ENCODE measurements at regions not wholly inside any gene's neighbourhood (a gene's known extent, or its start where the extent isn't known, plus 50 kb on each side); places are given as distances from the start of the nearest gene placed in this dataset.

DNA sequence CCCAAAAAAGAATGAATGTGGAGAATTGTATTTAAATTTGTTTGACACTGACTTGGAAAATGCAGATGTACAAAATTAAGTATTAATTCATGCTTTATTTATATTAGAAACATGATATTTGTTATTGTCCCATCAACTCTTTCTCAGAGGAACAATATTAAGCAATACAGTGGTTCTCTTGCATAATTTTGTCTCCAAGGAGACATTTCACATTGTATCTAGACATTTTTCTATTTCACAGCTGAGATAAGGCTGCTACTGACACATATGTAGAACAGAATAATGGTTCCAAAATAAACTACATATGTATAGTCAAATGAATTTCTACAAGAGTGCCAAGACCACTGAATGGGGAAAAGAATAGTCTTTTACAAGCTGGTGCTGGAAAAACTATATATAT lies 427.9 kb upstream of the SPANXN1 start:
- DNase-seq (ENCODE audit: low read depth): no peak
- TF ChIP-seq CTCF (conservative IDR thresholded peaks at IDR 0.05; ENCODE audit: low read depth, low read length): no peak

DNA sequence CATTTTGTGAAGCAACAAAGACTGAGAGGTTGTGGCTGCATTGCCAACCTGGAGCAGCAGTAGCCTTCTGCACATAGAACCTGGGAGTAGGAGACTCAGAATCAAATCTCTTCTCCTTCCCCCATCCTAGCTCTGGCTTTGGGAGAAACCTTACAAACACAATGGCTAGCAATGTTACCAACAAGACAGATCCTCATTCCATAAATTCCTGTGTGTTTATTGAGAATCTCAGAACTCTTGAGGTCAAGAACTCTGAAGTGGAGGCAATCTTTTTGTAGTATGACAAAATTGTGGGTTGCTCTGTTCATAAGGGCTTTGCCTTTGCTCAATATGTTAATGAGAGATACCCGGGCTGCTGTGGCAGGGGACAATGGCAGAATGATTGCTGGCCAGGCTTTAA lies 406.7 kb upstream of the SPANXN1 start:
- no peak overlapping the region for H3K4me3 ChIP-seq (ENCODE audit: low read length)
- TF ChIP-seq CTCF (conservative IDR thresholded peaks at IDR 0.05; ENCODE audit: low read depth, low read length): no peak
- DNase-seq (ENCODE audit: low read depth): no peak

More for the DNA sequence above, 427.9 kb upstream of the SPANXN1 start:
- H3K4me3 ChIP-seq (ENCODE audit: low read length): no peak overlapping the region

DNA sequence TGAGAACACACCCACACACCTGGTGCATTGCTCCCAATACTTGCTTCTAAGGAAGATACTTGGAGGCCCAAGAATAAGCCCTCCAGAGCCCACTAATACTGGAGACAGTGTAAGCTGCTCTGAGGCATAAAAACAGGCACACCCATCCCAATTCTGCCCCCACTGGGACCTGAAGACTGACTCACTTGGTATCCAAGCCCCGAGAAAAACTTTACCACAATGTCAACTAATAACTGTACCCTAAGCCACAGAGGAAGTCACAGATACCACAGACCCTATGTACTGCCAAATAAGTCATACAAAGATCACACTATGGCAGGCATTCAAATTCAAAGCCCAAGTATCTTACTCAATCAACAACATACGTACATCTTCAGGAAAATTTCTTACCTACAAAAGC lies 398.2 kb upstream of the SPANXN1 start:
- no peak for TF ChIP-seq CTCF (conservative IDR thresholded peaks at IDR 0.05; ENCODE audit: low read depth, low read length)
- DNase-seq (ENCODE audit: low read depth): no peak
- no peak overlapping the region for H3K4me3 ChIP-seq (ENCODE audit: low read length)

- no peak for DNase-seq (ENCODE audit: low read depth)
- TF ChIP-seq CTCF (conservative IDR thresholded peaks at IDR 0.05; ENCODE audit: low read depth, low read length): no peak
- no peak overlapping the region for H3K4me3 ChIP-seq (ENCODE audit: low read length)
These were observed 351.0 kb upstream of the SPANXN1 start for GRCh38 chrX:144896323-144896722.

DNA sequence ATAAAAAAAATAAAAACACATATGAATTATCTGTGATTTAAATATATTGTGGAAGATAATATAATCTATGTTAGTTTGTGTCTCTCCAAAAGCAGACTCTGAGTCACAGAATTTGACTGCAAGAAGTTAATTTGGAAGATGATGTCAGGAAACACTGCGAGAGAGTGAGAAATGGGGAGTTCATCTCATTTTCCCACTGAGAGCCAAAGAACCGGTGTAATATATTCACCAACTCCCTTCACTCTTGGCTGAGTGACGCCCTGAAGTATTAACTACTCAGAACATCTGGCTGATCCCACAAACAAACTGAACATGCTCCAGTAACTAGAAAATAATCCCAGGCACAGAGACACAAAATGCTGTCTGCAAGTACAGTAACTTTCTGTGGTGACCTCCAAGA lies 345.8 kb upstream of the SPANXN1 start:
- DNase-seq (ENCODE audit: low read depth): no peak
- TF ChIP-seq CTCF (conservative IDR thresholded peaks at IDR 0.05; ENCODE audit: low read depth, low read length): no peak
- no peak overlapping the region for H3K4me3 ChIP-seq (ENCODE audit: low read length)

DNA sequence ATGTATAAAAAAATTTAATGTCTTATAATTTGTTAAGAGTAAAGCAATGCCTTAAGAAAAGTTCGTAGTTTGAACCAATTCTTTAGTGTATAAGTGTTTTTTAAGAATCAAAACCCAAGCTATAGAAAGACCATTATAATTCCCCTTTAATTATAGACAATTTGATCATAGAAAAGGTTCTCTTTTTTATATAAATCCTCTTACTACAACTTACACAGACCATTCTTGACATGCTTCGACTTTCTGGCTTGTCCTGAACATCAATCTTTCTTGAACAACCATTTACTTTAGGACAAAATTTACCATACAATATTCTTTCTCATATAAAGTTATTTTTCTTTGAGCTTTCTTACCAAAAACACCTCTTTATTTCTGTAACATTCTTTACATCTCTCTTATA lies 330.5 kb upstream of the SPANXN1 start:
- H3K4me3 ChIP-seq (ENCODE audit: low read length): no peak overlapping the region
- no peak for DNase-seq (ENCODE audit: low read depth)
- no peak for TF ChIP-seq CTCF (conservative IDR thresholded peaks at IDR 0.05; ENCODE audit: low read depth, low read length)

DNA sequence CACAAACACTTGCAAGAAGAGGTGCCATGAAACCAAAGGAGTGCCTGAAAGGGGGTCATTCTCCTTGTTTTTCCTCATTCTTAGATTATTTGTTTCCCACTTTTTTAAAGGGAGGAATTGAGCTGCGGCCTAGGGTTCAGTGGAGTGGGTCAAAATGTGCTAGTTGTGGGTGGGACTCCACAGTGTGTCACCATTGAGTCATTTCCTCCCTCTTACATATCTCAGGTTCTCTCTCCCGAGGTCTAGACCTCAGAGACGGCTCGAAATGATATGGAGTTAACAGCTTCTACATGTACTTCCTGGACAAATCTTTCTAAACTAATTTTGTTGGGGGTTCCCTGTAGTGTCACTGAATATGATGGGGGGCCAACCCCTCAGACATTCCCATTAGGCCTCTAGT lies 328.4 kb upstream of the SPANXN1 start:
- no peak for DNase-seq (ENCODE audit: low read depth)
- no peak overlapping the region for H3K4me3 ChIP-seq (ENCODE audit: low read length)
- no peak for TF ChIP-seq CTCF (conservative IDR thresholded peaks at IDR 0.05; ENCODE audit: low read depth, low read length)
